ENCODE measurements at regions not wholly inside any gene's neighbourhood (a gene's known extent, or its start where the extent isn't known, plus 50 kb on each side); places are given as distances from the start of the nearest gene placed in this dataset.
"Not testable (repeated sequence)": the region's sequence is repeated elsewhere in the genome, so short reads cannot be mapped to it uniquely, and the experiment has no call there.

DNA sequence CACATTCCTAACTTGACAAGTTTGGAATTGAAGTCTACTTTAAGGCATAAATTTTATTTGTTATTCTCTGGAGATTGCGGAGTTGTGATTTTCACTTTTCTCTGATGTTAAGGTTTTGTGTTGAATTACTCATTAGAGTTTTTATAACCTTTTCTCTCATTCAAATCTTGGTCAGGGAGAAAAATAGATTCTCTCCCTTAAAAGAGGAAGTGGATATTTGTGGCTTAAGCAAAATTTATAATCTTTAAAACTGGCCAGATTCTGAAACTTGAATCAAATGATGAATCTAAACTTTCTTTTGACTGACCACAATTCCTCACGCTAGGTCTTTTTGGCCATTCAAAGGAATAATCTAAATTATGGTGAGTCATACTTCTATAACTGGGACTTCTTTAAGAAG lies 361.4 kb downstream of the TEX13C start:
- DNase-seq, result no peak

DNA sequence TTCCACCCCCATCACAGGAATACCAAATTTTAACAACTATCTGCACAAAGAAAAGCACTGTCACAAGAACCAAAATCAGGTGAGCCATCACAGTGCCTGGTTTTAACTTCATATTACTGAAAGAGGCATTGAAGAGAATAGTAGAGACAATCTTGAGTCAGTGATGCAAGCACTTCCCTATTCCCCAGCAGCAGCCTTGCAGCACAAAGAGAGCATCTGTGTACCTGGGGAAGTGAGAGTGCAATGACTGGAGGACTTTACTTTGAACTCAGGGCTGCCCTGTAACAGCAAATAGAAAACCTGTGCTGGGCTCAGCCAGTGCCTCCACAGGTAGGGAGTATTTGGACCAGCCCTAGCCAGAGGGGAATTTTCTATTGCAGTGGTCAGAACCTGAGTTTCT lies 361.8 kb downstream of the TEX13C start:
- no peak for DNase-seq

DNA sequence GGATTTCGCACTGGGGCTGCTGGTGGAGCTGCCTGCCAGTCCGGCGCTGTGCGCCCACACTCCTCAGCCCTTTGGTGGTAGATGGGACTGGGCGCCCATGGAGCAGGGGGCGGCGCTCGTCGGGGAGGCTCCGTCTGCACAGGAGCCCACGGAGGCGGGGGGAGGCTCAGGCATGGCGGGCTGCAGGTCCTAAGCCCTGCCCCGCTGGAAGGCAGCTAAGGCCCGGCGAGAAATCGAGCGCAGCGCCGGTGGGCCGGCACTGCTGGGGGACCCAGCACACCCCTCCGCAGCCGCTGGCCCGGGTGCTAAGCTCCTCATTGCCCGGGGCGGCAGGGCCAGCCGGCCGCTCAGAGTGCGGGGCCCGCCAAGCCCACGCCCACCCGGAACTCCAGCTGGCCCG lies 370.9 kb downstream of the TEX13C start:
- DNase-seq, result not testable (repeated sequence)

DNA sequence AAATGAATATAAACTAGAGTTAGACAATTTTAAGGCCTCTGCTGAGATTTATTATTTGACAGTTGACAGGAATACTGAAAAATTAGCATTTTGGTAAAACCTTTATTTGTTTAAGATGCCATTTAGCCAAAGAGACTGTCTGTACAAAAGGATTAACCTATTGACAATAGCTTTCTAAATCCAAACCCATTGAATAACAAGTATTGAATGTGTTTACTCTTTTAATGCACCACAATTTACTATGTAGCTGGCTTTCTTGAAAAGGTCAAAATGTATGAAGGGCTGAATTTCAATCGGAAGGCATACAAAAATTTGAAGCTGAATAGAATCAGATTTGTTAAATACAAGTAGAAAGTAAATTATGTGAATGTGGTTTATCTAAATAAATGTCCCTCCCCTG lies 374.5 kb downstream of the TEX13C start:
- no peak for DNase-seq

DNA sequence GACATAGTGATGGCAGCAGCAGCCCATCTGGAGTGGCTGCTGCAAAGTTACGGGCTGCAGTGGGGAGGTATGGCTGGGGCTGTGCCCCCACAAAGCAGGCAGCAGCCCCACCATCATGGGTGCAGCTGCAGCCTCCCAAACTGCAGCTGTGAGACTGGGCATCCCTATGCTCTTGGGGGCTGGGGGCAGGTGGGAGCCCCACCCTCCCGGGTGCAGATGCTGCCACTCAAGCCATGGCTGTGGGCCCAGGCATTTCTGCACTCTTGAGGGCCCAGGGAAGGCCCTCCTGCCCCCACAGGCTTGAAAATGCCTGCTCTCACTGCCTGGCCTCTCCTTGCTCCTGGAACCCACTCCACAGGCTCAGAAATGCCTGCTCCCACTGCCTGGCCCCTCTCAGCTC lies 389.4 kb downstream of the TEX13C start:
- DNase-seq, result no peak

DNA sequence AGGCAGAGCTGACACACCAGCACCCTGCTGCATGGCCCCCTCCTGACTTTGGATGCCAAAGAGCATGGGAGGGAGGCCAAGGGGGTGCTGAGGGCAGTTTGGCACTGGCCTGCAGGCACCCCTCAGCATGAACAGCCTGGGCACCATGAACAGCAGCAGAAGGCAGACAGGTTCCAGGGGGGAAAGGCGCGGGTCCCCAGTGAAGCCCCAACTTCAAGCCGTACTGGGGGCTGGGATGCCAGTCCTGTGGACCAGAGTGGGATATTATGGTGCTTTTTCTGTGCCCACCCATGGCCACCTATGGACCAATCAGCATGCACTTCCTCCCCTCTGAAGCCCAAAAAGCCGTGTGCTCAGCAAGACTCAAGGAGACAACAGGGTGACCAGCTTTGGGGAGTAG lies 389.9 kb downstream of the TEX13C start:
- DNase-seq, result no peak

DNA sequence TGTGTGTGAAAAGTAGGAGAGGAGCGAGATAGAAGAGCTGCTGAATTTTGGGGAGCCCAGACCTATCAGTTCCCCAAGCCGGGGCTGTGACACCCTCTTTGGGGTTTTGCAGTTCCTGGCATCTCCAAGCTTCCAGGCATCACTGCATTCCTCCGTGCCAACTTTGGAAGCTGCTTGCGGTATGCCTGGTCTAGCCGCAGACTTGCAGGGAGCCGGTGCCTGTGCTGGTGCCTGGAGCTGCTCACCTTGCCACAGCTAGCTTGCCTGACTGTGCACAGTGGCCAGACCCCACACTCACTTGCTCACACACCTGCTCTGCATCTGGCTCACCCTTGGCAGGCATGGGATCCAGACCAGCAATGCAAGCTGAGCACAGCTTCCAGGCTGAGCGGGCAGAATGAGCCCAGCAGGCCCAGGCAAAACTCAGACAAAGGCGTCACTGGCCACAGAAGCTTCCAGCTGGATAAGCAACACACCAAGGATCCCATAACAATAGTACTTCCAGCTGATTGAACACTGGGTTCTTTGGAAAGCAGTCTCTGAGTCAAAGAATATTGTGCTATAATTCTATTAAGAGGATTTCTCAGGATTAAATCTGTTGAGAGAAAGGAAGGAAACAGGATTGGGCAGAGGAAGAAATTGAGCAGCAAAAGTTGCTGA lies 390.9 kb downstream of the TEX13C start:
- DNase-seq, result no peak

DNA sequence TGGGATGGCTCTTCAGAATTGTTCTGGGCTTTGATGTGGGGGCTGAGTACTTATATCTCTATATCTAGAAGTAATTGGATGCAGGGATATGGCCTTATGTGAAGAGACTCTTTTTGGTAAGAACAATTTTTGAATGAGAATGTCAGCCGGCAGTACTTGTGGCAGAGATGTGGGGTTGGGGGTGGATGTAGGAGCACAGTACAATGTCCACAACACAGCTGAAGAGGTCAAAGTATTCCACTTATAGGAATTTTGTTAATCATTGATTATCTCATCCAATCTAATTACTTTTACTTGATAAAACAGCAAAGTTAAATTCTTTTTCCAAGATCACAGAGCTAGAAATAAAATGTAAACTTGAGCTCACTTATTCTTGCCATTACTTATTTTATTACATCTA lies 391.4 kb downstream of the TEX13C start:
- no peak for DNase-seq

DNA sequence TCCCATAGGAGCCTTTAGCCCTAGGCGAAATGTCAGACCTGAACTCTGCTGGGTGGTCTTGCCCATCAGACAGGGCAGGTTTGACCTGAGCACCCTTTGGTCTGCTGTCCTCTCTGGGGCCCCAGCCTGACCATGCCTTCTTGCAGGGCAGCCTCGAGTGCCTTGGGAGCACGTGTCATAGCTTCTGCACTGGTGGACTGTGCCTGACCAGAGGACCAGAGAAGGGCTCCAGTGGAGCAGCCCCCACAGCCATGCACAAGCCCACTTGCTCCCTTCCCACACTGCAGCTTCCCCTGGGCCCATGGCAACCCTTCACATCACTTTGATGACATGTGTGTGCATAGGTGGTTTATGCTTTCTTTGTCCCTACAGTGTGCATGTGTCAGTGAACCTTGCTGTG lies 394.0 kb downstream of the TEX13C start:
- DNase-seq, result no peak

DNA sequence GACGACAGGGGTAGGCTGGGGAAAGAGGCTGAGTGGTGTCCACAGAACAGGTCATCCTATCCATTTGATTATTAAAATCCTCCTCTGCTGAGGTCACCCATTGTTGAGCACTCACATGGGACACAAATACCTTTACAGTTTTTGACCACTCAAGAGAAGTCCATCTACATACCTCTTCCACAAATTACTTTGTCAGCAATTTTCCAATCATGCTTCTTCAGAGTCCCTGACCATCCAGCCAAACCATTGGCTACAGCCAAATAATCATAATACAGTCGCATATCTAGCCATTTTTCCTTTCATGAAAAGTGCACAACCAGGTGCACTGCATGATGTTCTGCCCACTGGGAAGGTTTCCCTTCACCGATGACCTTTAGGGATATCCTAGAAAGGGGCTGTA lies 407.4 kb downstream of the TEX13C start:
- no peak for DNase-seq

DNA sequence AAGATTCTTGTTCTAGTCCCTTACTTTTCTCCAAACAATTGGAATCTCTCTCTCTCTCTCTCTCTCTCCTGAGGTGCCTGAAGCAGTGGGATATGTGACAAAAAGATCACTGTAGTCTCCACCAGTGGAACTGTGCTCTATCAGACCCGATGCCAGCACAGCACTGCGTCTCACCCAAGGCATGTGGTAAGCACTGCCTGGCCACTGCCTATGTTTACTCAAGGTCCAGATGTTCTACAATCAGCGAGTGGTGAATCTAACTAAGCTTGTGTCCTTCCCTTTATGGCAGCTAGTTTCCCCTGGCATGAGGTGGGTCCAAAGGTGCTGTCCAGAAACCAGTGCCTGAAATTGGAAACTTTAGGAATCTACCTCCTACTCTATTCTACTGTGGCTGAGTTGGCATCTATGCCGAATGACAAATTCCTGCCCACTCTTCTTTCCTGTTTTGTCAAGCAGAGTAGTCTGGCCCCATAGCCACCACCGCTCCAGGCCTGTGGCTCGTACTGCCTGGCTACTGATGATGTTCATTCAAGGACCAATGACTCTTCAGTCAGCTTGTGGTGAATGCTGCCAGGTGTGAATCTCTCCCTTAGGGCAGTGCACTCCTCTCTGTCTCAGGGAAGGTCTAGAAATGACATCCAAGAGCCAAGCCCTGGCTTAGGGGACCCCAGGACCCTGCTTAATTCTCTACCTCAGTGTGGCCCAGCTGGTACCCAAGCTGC lies 416.5 kb downstream of the TEX13C start:
- no peak for DNase-seq

DNA sequence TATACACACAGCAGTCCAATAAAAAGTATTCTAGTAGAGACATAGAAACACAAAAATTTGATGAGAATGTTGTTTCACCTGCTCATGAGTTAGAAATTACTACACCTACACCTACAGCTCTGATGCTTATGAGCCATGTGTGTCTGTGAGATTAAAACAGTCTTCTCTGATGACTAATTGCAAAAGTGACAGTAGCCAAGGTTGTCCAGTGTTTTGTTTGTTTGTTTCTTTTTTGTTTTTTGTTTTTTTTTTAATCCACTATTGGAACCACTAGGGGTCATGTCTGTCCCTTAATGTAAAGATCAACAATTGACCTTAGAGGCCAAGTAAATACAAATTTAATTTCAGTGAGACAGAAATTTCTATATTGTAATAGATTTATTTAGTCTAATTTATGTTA lies 423.1 kb downstream of the TEX13C start:
- no peak for DNase-seq

DNA sequence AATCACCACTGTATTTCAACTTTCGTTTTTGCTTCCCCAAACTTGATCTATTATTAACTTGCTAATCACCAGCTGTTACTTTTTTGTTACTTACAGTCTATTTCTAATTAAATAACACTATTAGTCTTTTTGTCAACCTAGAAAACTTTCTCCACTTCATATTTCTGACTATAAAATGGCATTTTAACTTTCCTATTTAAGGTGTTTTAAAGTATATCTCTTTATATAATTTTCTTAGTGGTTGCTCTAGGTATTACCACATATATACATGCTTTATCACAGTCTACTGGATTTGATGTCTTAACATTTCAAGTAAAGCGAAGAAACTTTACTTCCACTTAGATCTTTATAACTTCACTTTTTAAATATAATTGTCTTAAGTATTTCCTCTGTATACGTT lies 421.2 kb downstream of the DCAF12L2 start:
- no peak for DNase-seq

DNA sequence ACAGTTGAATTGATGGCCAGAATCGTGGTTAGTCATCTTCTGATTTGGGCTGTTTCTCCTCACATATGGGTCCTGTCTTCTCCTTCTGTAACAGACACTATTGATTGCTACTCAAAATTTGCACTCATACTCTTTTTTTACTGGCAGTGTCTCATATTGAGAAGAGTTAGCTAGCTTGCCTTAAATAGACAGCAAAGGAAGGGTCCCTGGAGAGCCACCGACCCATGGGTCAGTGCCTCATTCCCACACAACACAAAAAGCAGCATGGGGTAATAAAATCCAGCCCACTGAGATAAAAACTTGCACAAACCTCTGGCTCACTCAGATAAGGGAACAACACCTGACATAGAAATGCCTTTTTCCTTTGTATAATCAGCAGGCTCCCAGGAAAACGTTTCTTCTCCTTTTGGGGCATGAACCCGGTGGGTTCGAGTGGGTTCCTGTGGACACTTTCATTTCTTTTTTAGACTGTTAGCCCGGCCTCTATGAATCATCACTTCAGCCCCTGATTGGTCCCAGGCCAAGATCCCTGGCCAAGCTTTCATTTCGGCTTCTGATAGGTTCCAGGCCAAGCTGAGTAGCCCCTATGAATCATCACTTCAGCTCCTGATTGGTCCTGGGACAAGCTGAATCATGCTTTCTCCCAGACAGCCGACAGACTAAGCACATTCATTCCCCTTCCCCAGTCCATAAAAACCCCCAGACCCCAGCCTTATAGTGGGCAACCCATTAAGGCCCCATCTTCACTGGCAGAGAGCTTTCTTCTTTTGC lies 408.1 kb downstream of the DCAF12L2 start:
- no peak for DNase-seq

DNA sequence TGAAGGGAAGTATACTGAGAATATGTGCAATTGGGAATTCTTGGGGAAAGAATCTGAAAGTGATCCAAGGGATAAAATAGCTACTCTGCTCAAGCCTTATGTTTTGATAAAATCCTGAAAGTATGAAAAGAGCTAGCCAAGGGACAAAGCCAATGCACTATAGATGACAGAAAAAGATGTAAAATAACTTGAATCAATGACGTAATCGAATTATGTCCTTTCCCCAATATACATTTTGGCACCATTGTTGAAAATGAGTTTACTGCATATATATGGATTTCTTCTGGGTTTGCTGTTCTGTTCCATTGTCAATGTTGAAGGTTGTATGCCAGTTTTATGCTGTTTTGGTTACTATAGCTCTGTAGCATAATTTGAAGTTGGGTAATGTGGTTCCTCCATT lies 407.3 kb downstream of the DCAF12L2 start:
- DNase-seq, result no peak

DNA sequence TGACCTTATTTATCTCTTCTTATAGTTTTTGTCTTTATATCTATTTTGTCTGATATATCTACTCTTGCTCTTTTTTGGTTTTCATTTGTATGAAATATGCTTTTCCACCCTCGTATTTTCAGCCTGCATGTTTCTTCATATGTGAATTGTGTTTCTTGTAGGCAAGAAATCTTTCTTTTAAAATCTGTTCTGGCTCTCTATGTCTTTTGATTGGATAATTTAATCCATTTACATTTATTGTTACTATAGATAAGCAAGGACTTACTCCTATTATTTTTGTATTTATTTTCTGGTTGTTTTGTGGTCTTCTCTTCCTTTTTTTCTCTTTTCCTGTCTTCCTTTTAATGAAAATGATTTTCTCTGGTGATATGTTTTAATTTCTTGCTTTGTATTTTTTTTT lies 403.1 kb downstream of the DCAF12L2 start:
- no peak for DNase-seq

DNA sequence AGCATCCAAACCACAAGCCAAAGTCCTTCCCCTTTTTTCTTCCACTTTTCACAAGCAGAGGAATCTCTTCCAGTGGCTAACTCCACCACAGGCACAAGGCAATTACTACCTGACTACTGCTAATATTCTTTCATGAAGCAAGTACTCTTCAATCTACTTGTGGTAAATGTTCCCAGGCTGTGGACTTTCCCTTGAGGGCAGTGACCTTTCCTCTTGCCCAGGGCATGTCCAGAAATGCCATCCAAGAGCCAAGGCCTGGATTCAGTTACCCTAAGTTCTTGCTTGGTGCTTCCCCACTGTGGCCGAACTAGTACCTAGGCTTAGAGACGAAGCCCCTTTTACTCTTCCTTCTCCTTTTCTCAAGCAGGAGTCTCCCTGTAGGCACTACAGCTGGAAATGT lies 400.7 kb downstream of the DCAF12L2 start:
- DNase-seq, result no peak

DNA sequence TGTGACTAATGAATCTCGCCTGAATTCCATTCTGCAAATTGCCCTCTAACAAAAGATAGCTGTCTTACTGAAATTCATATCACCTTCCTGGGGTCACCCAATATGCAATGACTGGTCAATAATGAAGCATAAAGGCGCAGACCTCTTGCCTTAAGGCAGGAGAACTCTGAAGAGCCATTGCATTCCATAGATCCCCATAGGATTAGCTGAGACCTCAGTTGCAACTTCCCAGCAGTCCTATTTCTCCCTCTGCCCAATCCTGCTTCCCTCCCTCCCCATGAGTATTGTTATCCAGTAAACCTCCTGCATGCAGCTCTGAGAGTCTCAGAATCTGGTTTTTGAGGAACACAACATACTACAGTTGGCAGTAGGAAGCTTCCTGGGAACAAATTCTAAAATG lies 396.5 kb downstream of the DCAF12L2 start:
- no peak for DNase-seq

DNA sequence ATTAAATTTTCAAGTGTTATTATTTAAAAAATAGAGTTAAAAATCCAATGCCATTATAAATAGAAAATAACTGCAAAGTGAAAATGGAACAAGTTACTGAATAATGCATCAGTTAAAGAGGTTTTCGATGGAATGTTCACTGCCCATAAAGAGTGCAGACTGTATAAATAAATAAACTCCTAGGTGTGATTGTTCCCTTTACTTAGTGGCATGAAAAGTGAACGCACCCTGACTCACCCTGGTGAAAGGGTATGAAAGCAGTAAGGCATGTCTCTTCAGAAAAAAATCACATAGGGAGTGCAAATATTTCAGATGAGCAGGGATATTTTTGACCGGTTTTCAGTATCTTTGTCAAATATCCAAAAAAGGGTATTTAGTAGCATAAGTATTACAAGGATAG lies 387.8 kb downstream of the DCAF12L2 start:
- no peak for DNase-seq

DNA sequence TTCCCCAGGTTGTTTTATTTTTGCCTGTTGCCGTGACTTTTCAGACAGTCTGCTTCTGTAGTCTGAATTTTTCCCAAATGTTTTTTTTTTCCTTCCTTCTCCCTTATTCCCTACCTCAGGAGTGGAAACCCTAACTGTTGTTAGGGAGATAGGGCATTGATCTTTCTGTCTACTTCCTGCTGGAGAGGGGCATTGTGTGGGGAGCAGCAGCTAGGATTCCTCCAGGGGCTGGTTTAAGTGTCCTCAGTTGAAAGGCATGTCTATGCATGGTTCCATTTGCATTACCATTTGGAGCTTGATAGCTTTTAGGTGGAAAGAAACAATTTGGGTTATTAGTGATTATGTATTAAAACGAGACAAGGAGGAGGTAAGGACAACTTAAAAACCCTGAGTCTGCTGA lies 383.9 kb downstream of the DCAF12L2 start:
- DNase-seq, result no peak

DNA sequence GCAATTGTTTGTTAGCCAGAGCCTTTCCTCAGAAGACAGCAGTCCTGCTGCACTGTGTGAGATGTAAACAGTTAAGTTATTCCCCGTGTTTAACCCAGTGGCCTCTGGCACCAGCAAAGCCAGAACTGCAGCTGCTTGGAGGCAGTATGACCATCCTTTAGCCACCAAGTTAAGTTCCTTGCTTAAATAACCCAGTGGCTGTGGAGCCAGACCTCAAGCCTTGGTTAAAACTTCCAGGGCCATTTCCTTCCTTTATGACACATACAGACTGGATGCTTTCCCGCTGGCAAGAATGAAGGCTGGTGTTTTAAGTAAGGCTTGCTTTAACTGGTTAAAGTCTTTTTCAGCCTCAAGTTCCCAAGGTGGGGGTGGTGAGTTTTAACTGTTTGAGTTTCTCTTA lies 379.8 kb downstream of the DCAF12L2 start:
- no peak for DNase-seq

DNA sequence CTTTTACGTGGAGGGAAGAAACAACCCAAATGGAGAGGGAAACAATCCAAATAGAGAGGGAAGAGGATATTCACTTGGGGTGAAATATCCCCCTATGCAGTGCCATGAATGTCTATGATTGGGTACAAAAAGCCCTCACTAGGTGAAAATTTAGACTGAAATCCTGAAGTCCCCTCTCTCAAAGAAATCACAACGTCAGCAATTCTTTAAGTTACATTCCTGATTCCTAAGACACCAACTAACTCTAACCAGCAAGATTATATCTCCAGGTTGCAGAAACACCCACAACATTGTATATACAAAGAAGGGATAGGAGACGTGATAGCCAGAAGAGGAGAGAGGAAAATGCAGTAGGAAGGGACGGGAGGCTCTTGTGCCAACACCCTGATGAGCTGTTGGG lies 374.3 kb downstream of the DCAF12L2 start:
- no peak for DNase-seq

DNA sequence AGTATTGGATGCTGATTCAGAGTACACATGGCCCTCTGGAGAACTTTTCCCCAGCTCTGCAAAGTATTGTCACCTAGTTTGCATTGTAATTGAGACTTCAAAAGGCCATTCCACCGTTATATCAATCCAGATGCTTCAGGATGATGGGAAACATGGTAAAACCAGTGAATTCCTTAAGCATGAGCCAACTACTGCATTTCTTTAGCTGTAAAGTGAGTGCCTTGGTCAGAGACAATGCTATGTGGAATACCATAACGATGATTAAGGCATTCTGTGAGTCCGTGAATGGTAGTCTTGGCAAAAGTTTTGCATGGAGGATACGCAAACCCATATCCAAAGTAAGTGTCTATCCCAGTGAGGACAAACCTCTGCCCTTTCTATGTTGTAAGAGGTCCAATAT lies 355.2 kb downstream of the DCAF12L2 start:
- DNase-seq, result no peak

DNA sequence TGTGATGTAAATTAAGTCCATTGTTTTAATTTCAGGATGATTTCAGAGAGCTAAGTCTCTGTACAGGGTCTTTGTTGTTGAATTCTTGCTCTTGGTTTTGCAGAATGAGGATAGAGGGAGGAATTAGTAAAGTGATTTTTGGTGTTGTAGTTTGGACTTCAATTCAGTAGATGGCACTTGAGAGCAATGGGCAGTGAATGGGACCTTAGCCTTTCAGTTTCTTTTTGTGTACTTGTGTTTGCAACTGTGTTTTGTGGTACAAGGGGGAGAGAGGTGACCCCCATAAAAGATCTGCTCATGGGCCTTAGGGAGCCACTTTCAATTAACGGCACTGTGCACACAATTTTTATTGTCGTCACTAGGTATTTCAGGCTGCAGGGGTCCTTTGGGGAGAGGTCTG lies 340.0 kb downstream of the DCAF12L2 start:
- no peak for DNase-seq
